ENCODE measurements at regions not wholly inside any gene's neighbourhood (a gene's known extent, or its start where the extent isn't known, plus 50 kb on each side); places are given as distances from the start of the nearest gene placed in this dataset.

DNA sequence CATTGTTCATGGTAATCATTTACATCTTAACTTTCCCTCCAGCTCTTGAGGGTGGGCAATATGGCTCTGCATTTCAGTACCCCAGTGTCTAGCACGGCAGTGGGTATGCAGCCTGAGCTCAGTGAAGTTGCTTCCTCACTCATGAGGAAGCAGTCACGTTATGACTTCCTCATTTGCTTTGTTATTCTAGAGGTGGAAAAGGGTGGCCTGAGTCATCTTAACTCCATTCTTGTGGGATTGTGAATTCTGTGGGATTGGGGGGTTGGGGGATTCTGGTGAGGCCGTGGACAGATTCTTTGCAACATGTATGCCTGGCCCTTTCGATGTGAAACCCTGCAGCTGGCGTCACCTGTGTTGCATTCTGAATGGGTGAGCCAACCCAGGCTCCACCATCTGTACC is 406.7 kb upstream of the ZNF507 start:
- H3K4me3 ChIP-seq (ENCODE audit: control insufficient read depth, low read depth, low read length): no peak overlapping the region
- TF ChIP-seq CTCF (IDR thresholded peaks at IDR 0.05; ENCODE audit: control insufficient read depth, insufficient read depth, low read depth, low read length, missing control alignments): no peak
- DNase-seq (ENCODE audit: low read depth): no peak

- DNase-seq (ENCODE audit: low read depth): no peak
- no peak for TF ChIP-seq CTCF (IDR thresholded peaks at IDR 0.05; ENCODE audit: control insufficient read depth, insufficient read depth, low read depth, low read length, missing control alignments)
- no peak overlapping the region for H3K4me3 ChIP-seq (ENCODE audit: control insufficient read depth, low read depth, low read length)
These were observed 405.0 kb upstream of the ZNF507 start for GRCh38 chr19:31940396-31940795.

GRCh38 chr19:31943191-31943661 is 402.2 kb upstream of the ZNF507 start:
- no peak for TF ChIP-seq CTCF (IDR thresholded peaks at IDR 0.05; ENCODE audit: control insufficient read depth, insufficient read depth, low read depth, low read length, missing control alignments)

DNA sequence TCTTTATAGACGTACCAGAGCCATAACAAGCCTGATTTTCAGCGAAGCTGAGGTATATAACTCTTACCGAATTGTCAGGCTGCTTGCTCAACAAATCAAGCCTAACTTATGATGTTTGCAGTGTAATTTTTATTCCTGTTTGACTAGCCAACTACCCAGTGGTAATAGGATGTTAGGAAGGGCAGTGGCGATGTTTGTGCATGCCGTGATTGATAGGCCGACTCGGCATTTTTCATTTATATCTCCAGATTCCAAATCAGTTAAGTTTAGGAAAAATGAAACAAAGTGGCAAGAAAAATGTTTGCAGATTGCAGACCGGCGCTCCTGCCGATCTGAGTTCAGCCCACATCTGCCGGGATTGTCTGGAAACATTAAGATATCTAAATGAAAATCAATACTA is 401.6 kb upstream of the ZNF507 start:
- TF ChIP-seq CTCF (IDR thresholded peaks at IDR 0.05; ENCODE audit: control insufficient read depth, insufficient read depth, low read depth, low read length, missing control alignments): no peak

More at GRCh38 chr19:31943191-31943661, 402.2 kb upstream of the ZNF507 start:
- H3K4me3 ChIP-seq (ENCODE audit: control insufficient read depth, low read depth, low read length): no peak overlapping the region
- no peak for DNase-seq (ENCODE audit: low read depth)

GRCh38 chr19:31944326-31944725 is 401.1 kb upstream of the ZNF507 start:
- no peak for DNase-seq (ENCODE audit: low read depth)
- no peak for TF ChIP-seq CTCF (IDR thresholded peaks at IDR 0.05; ENCODE audit: control insufficient read depth, insufficient read depth, low read depth, low read length, missing control alignments)
- H3K4me3 ChIP-seq (ENCODE audit: control insufficient read depth, low read depth, low read length): no peak overlapping the region

More for the DNA sequence above, 401.6 kb upstream of the ZNF507 start:
- no peak for DNase-seq (ENCODE audit: low read depth)
- no peak overlapping the region for H3K4me3 ChIP-seq (ENCODE audit: control insufficient read depth, low read depth, low read length)

- no peak for TF ChIP-seq CTCF (IDR thresholded peaks at IDR 0.05; ENCODE audit: control insufficient read depth, insufficient read depth, low read depth, low read length, missing control alignments)
- no peak overlapping the region for H3K4me3 ChIP-seq (ENCODE audit: control insufficient read depth, low read depth, low read length)
- no peak for DNase-seq (ENCODE audit: low read depth)
These were observed 398.9 kb upstream of the ZNF507 start for GRCh38 chr19:31946491-31946890.

Data from AG09309 (cell line).